HCT116 (cell line): ENCODE measurements at regions not wholly inside any gene's neighbourhood (a gene's known extent, or its start where the extent isn't known, plus 50 kb on each side); places are given as distances from the start of the nearest gene placed in this dataset.

ENCODE experiments used
- CEBPB ChIP-seq: IDR thresholded peaks from 2 replicates; pipeline ENCODE4 v1.6.1; 2012; ENCODE audit warnings: low read depth
- CTCF ChIP-seq, 3 experiments: fragments of 200-600 bp in 1 of 3; sonication (generic) in 1 of 3; IDR thresholded peaks in 2 of 3; conservative IDR thresholded peaks in 1 of 3; 2 replicates each; pipeline ENCODE4 v1.5.1; 2012 to 2017; ENCODE audit warnings: low read depth in 2 of 3, low read length in 2 of 3, antibody characterized with exemption in 1 of 3, borderline replicate concordance in 1 of 3, control low read depth in 1 of 3, mild to moderate bottlenecking in 1 of 3, mixed read lengths in 1 of 3, mixed run types in 1 of 3, moderate library complexity in 1 of 3; ENCODE audit not compliant: insufficient read depth in 1 of 3
- EZH2 ChIP-seq: fragments of 200-600 bp; sonication (generic); IDR thresholded peaks from 2 replicates; pipeline ENCODE4 v1.6.1; 2017; ENCODE audit warnings: antibody characterized with exemption, mixed run types
- POLR2A ChIP-seq: IDR thresholded peaks from 2 replicates; pipeline ENCODE4 v1.7.0; 2011; ENCODE audit warnings: borderline replicate concordance; ENCODE audit not compliant: insufficient read depth, insufficient read length; ENCODE audit errors: extremely low read depth
- POLR2AphosphoS5 ChIP-seq: IDR thresholded peaks from 2 replicates; pipeline ENCODE4 v1.6.1; 2011; ENCODE audit warnings: mild to moderate bottlenecking, low read depth, low read length, moderate library complexity
- SRF ChIP-seq: IDR thresholded peaks from 2 replicates; pipeline ENCODE4 v1.6.1; 2012; ENCODE audit warnings: low read depth

GRCh38 chr12:27864521-27864920 is 84.5 kb upstream of the MANSC4 start:
- no peak for TF ChIP-seq EZH2
- TF ChIP-seq CTCF (IDR thresholded peaks at IDR 0.05 in 2 of 3, conservative IDR thresholded peaks at IDR 0.05 in 1 of 3; ENCODE audit: borderline replicate concordance in 1 of 3, insufficient read depth in 1 of 3, low read depth in 2 of 3, low read length in 2 of 3) = no peak
- TF ChIP-seq CEBPB = no peak
- TF ChIP-seq SRF = no peak
- TF ChIP-seq POLR2A = no peak
- no peak for TF ChIP-seq POLR2AphosphoS5
